Breast epithelium (tissue), 4 donors: ENCODE measurements at regions not wholly inside any gene's neighbourhood (a gene's known extent, or its start where the extent isn't known, plus 50 kb on each side); places are given as distances from the start of the nearest gene placed in this dataset.

Experiments
- DNase-seq, 2 donors: peaks; one replicate each; pipeline ENCODE4 v3.0.0-alpha.2; 2019; ENCODE audit warnings: low spot score in 2 of 2
- H3K27ac ChIP-seq, 2 donors: fragments of 200-600 bp; sonication (generic) in 1 of 2; one replicate each; pipeline ENCODE4 v1.5.1; 2016 to 2019; ENCODE audit warnings: mild to moderate bottlenecking in 1 of 2
- H3K27me3 ChIP-seq, 2 donors: fragments of 200-600 bp; sonication (generic) in 1 of 2; one replicate each; pipeline versions ENCODE4 v1.5.1 to v1.6.0; 2017 to 2019; ENCODE audit warnings: control low read depth in 1 of 2, mild to moderate bottlenecking in 1 of 2
- H3K36me3 ChIP-seq: fragments of 200-600 bp; one replicate; pipeline ENCODE4 v1.5.1; 2019
- H3K4me1 ChIP-seq, 2 donors: fragments of 200-600 bp; sonication (generic); one replicate each; pipeline ENCODE4 v1.5.1; 2016 to 2019; ENCODE audit warnings: control low read depth in 1 of 2
- H3K4me3 ChIP-seq, 3 donors: fragments of 200-600 bp; sonication (generic); 1 replicate in 2 of 3; 2 replicates in 1 of 3; pipeline ENCODE4 v1.5.1; 2016 to 2019; ENCODE audit warnings: mild to moderate bottlenecking in 3 of 3, moderate library complexity in 2 of 3
- H3K9me3 ChIP-seq, 2 donors: fragments of 200-600 bp; sonication (generic) in 1 of 2; one replicate each; pipeline ENCODE4 v1.5.1; 2016 to 2019; ENCODE audit warnings: control low read depth in 1 of 2
- POLR2A ChIP-seq: fragments of 450-650 bp; IDR thresholded peaks from one replicate; pipeline ENCODE4 v1.6.1; 2016; ENCODE audit warnings: antibody characterized with exemption, mild to moderate bottlenecking, moderate library complexity
- POLR2AphosphoS5 ChIP-seq, 3 donors: sonication (generic); formaldehyde crosslinking; IDR thresholded peaks; one replicate each; pipeline ENCODE4 v1.6.1; 2017; ENCODE audit warnings: antibody characterized with exemption in 3 of 3
- intact Hi-C: fragments of 100-400 bp; cut with DNase I; formaldehyde crosslinking; loops from one replicate; pipeline ENCODE4 v1.15.1; 2023; ENCODE audit warnings: low total_unique reads
- TF ChIP-seq, protein P1 (sequence below), 3 donors: fragments of 450-650 bp; IDR thresholded peaks; one replicate each; pipeline ENCODE4 v1.5.1; 2016 to 2017; ENCODE audit warnings: antibody characterized with exemption in 3 of 3, mild to moderate bottlenecking in 3 of 3, moderate library complexity in 3 of 3

DNA sequence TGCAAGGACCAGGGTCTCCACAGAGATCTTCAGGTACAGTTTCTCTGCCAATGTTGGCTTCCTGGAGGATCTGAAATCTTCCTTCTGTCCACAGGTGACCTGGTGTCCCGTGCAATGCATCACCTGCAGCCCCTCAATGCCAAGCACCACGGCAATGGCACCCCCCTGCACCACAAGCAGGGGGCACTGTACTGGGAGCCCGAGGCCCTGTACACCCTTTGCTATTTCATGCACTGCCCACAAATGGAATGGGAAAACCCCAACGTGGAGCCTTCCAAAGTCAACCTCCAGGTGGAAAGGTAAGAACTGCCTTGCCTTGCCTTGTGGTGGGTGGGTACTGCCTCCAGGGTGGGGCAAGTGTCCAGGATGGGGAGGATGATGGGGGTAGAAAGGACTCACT is 141.8 kb upstream of the PWP1 start:
- intact Hi-C loops, result no loop called here
- Histone ChIP-seq H3K27ac (no peak overlapping the region), H3K4me3 (no peak overlapping the region), H3K9me3 (no peaks in the 10 kb centered on the region), H3K27me3 (no peaks in the 10 kb centered on the region), H3K4me1 (no peaks in the 10 kb centered on the region), H3K36me3 (no peaks in the 10 kb centered on the region)
- no peak for DNase-seq
- TF ChIP-seq POLR2A (no peak), POLR2AphosphoS5 (IDR thresholded peaks at IDR 0.05) (no peak)
- TF ChIP-seq, protein P1, sequence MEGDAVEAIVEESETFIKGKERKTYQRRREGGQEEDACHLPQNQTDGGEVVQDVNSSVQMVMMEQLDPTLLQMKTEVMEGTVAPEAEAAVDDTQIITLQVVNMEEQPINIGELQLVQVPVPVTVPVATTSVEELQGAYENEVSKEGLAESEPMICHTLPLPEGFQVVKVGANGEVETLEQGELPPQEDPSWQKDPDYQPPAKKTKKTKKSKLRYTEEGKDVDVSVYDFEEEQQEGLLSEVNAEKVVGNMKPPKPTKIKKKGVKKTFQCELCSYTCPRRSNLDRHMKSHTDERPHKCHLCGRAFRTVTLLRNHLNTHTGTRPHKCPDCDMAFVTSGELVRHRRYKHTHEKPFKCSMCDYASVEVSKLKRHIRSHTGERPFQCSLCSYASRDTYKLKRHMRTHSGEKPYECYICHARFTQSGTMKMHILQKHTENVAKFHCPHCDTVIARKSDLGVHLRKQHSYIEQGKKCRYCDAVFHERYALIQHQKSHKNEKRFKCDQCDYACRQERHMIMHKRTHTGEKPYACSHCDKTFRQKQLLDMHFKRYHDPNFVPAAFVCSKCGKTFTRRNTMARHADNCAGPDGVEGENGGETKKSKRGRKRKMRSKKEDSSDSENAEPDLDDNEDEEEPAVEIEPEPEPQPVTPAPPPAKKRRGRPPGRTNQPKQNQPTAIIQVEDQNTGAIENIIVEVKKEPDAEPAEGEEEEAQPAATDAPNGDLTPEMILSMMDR (IDR thresholded peaks at IDR 0.05), result no peak

GRCh38 chr12:107544937-107545336 is 140.7 kb upstream of the PWP1 start:
- Histone ChIP-seq H3K4me1 (no peaks in the 10 kb centered on the region), H3K4me3 (no peak overlapping the region), H3K27me3 (no peaks in the 10 kb centered on the region), H3K9me3 (no peaks in the 10 kb centered on the region), H3K36me3 (no peaks in the 10 kb centered on the region), H3K27ac (peak overlapping the region in 1 of 2 donors; percentile 43)
- TF ChIP-seq, protein P1 (IDR thresholded peaks at IDR 0.05), result no peak
- TF ChIP-seq POLR2A, result no peak
- TF ChIP-seq POLR2AphosphoS5 (IDR thresholded peaks at IDR 0.05), result no peak
- DNase-seq, result no peak
- intact Hi-C loops, result no loop called here

GRCh38 chr12:107545737-107546353 is 139.8 kb upstream of the PWP1 start:
- DNase-seq, result no peak
- Histone ChIP-seq H3K4me3 (peak overlapping the region in 1 of 3 donors; percentile 5), H3K4me1 (no peaks in the 10 kb centered on the region), H3K36me3 (no peaks in the 10 kb centered on the region), H3K27me3 (no peaks in the 10 kb centered on the region), H3K9me3 (no peaks in the 10 kb centered on the region), H3K27ac (peak overlapping the region; percentile 36 to 43)
- no peak for TF ChIP-seq POLR2A
- TF ChIP-seq, protein P1 (IDR thresholded peaks at IDR 0.05), result no peak
- no peak for TF ChIP-seq POLR2AphosphoS5 (IDR thresholded peaks at IDR 0.05)
- intact Hi-C loops, result no loop called here

GRCh38 chr12:107547389-107547788 is 138.2 kb upstream of the PWP1 start:
- H3K4me1 ChIP-seq, result no peaks in the 10 kb centered on the region
- no peak overlapping the region for H3K4me3 ChIP-seq
- TF ChIP-seq POLR2AphosphoS5 (IDR thresholded peaks at IDR 0.05), result no peak
- TF ChIP-seq POLR2A, result no peak
- TF ChIP-seq, protein P1 (IDR thresholded peaks at IDR 0.05), result no peak
- intact Hi-C loops, result no loop called here
- H3K9me3 ChIP-seq, result no peaks in the 10 kb centered on the region
- H3K27ac ChIP-seq, result peak overlapping the region in 1 of 2 donors; percentile 12
- DNase-seq, result no peak
- H3K36me3 ChIP-seq, result no peaks in the 10 kb centered on the region
- no peaks in the 10 kb centered on the region for H3K27me3 ChIP-seq

DNA sequence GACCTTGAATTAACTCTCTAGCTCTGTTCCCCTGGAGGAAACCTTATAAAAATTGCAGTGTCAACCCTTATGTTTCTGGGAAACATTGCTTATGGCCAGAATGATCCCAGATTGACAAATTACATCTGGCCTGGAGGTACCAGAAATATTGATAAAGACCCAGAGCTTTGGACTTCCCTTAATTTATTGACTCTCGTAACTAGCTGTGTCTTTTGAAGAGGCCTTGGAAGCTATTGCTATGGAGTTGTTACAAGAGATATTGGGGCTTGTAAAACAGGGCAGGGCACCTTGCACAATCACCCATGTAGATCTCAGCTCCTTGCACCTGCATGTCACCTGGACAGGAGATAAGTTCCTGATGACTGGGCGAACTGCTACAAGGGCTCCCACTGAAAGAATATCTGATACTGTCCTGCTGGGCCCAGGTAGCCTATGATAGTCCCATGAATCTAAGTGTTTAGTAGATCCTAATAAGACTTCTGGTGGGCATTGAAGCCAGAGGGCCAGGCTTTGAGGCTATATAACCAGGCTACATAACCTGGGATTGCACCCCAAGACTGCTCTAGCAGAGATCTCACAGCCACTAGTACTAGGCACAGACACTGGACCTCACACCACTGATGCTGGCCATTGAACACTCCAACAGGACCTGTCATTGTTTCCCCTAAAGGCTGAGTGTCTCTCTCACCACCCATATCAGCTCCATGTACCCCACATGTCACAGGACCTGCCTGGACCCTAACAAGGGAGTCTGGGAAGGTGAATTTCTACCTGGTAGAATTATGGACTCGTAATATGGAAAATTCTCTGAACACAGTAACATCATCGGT is 135.7 kb upstream of the PWP1 start:
- no peak for DNase-seq
- Histone ChIP-seq H3K27ac (no peak overlapping the region), H3K4me3 (no peak overlapping the region), H3K9me3 (no peaks in the 10 kb centered on the region), H3K4me1 (no peaks in the 10 kb centered on the region), H3K27me3 (no peaks in the 10 kb centered on the region), H3K36me3 (no peaks in the 10 kb centered on the region)
- TF ChIP-seq POLR2A (no peak), POLR2AphosphoS5 (IDR thresholded peaks at IDR 0.05) (no peak)
- TF ChIP-seq, protein P1 (IDR thresholded peaks at IDR 0.05), result no peak
- intact Hi-C loops, result no loop called here
